Mucosa of stomach (tissue), 1 donor: ENCODE measurements at regions not wholly inside any gene's neighbourhood (a gene's known extent, or its start where the extent isn't known, plus 50 kb on each side); places are given as distances from the start of the nearest gene placed in this dataset.

Experiments
- H3K27me3 ChIP-seq: one replicate; pipeline ENCODE4 v1.7.0; 2013; ENCODE audit warnings: mild to moderate bottlenecking, low read length; ENCODE audit not compliant: control insufficient read depth, insufficient read depth
- H3K36me3 ChIP-seq: one replicate; pipeline ENCODE4 v1.7.0; 2013; ENCODE audit warnings: low read length; ENCODE audit not compliant: control insufficient read depth, insufficient read depth
- H3K4me1 ChIP-seq: one replicate; pipeline ENCODE4 v1.7.0; 2013; ENCODE audit warnings: mild to moderate bottlenecking, low read length; ENCODE audit not compliant: control insufficient read depth, insufficient read depth
- H3K4me3 ChIP-seq: one replicate; pipeline ENCODE4 v1.7.0; 2013; ENCODE audit warnings: low read length
- H3K9ac ChIP-seq: one replicate; pipeline ENCODE4 v1.7.0; 2013; ENCODE audit warnings: mild to moderate bottlenecking, low read length, moderate library complexity
- H3K9me3 ChIP-seq: one replicate; pipeline ENCODE4 v1.7.0; 2013; ENCODE audit warnings: mild to moderate bottlenecking, low read length, moderate library complexity; ENCODE audit not compliant: control insufficient read depth
- donor health status: Pancreatic carcinoma.

DNA sequence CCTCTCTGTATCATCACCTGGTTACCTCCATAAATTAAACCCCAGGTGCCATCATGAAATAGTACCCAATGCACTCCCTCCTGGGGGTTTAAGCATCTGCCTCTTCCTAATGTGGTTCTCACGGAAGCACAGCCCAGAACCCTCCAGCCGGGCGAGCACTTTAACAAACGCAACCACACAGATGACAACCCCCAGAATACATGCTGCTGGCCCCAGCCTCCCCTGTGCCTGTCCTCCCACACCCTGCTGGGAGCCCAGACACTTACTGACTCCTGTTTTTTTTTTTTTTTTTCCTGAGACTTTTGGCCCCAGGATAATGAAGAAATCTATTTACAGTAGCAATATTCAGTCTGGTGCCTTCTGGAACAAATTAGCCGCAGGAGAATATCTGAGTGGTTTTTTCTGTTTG, 50.0 kb upstream of the COL5A1 start:
- Histone ChIP-seq H3K9ac (no peak overlapping the region), H3K4me3 (no peak overlapping the region), H3K36me3 (no peaks in the 10 kb centered on the region), H3K4me1 (no peaks in the 10 kb centered on the region), H3K9me3 (no peaks in the 10 kb centered on the region), H3K27me3 (no peaks in the 10 kb centered on the region)
